ENCODE measurements at regions not wholly inside any gene's neighbourhood (a gene's known extent, or its start where the extent isn't known, plus 50 kb on each side); places are given as distances from the start of the nearest gene placed in this dataset.

DNA sequence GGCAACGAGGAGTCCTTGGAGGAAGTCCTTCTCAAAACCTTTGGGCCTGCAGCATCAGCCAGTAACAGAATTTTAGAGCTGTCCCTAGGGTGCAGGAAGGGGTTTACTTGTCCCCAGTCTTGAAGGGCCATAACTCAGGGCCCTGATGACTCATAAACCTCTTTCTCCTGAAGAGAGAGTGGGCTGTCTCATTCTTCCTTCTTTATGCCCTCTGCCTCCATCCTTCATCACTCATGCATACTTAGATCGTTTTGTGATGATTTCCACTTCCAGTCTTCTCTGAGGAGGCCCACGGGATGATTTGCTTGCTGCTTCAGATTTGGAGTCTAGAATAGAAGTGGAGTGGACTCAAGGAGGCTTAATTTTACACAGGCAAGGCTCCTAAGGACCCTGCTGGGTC lies 60.2 kb downstream of the NDUFS5 start:
- TF ChIP-seq, protein P1, sequence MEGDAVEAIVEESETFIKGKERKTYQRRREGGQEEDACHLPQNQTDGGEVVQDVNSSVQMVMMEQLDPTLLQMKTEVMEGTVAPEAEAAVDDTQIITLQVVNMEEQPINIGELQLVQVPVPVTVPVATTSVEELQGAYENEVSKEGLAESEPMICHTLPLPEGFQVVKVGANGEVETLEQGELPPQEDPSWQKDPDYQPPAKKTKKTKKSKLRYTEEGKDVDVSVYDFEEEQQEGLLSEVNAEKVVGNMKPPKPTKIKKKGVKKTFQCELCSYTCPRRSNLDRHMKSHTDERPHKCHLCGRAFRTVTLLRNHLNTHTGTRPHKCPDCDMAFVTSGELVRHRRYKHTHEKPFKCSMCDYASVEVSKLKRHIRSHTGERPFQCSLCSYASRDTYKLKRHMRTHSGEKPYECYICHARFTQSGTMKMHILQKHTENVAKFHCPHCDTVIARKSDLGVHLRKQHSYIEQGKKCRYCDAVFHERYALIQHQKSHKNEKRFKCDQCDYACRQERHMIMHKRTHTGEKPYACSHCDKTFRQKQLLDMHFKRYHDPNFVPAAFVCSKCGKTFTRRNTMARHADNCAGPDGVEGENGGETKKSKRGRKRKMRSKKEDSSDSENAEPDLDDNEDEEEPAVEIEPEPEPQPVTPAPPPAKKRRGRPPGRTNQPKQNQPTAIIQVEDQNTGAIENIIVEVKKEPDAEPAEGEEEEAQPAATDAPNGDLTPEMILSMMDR (IDR thresholded peaks at IDR 0.05) = no peak
- no peak for TF ChIP-seq POLR2A (IDR thresholded peaks at IDR 0.05)
- no peak for TF ChIP-seq POLR2AphosphoS5 (IDR thresholded peaks at IDR 0.05)
- TF ChIP-seq EP300 (IDR thresholded peaks at IDR 0.05) = no peak
